GM21381 (cell line): ENCODE measurements at regions not wholly inside any gene's neighbourhood (a gene's known extent, or its start where the extent isn't known, plus 50 kb on each side); places are given as distances from the start of the nearest gene placed in this dataset.
A peak's percentile ranks its signal among the peaks of the same experiment; 100 is the strongest.
"Not testable (repeated sequence)": the region's sequence is repeated elsewhere in the genome, so short reads cannot be mapped to it uniquely, and the experiment has no call there.

Source experiments
- ATAC-seq: cut with Tn5 transposase; IDR thresholded peaks from one replicate; pipeline ENCODE4 v1.9.1; 2021; ENCODE audit warnings: mild to moderate bottlenecking, moderate library complexity; ENCODE audit not compliant: unreplicated experiment

DNA sequence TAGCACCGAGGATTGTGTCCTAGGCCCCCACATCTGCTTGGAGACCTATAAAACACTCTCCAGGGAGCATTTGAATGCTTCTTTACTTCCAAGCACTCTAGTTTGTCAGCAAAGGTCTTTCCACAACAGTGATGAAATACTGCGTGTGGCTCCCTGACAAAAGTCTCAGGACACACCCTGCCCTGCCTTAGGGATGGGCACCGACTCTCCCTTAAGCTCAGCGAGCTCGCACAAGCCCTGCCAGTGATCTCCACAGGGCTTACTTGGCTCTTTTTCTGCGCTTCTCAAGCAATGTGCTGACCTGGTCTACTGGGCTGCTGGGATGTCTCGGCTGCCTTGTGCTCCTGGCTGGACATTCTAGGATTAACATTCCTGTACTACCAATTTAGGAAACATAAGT is 84.3 kb upstream of the MPP7 start:
- ATAC-seq = no peak

DNA sequence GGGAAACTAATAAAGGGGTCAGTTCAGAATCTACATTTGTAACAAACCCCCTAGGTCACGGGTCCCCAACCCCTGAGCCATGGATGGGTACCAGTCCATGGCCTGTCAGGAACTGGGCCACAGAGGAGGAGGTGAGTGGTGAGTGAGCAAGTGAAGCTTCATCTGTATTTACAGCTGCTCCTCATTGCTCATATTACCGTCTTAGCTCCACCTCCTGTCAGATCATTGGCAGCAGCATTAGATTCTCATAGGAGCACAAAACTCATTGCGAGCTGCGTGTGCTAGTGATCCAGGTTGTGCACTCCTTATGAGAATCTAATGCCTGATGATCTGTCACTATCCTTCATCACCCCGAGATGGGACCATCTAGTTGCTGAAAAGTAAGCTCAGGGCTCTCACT is 88.4 kb upstream of the MPP7 start:
- ATAC-seq = no peak

DNA sequence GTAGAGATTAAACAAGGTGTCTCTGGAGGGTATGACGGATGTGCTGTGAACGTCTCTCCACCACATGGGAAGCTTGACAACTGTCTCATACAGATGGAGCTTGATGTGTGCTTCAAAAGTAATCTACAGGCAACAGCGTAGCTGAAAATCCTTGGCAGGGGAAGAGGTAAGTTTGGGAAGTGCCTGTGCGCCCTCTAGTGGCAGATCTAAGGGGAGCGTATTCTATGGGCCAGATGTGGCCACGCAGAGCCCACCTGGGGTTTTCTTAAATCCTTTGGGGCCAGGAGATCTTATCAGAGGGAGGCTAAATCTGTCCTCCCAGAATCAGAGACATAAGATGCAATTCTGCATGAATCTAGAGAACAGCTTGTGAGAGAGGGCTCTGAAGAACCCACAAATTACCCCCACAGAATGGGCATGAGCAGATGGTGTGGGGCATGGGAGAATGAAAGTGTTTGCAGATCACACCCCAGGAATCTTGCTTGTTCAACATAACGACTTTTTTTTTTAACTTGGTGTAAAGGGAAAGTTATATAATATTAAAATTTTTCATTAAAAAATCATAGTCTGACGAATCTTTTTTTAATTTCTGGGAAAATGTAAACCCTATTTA is 91.2 kb upstream of the MPP7 start:
- peak; percentile 86 for ATAC-seq

DNA sequence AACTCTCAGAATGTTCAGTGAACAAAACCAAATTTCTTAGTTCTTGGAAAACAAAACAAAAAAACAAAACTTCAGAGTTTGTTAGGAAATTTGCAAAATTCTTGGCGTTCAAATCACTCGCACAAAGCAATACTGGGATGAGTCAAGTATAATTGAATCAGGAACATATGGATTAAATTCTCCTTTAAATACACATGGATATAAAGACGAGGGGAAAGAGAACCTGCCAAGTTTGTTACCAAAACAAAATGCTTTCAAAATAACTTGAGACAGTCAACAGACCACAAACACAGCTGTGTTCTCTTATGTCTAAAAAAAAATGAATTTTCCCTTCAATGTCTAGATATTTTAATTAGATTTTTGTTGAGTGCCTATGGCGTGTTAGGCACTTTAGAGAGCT is 93.5 kb upstream of the MPP7 start:
- ATAC-seq = no peak

DNA sequence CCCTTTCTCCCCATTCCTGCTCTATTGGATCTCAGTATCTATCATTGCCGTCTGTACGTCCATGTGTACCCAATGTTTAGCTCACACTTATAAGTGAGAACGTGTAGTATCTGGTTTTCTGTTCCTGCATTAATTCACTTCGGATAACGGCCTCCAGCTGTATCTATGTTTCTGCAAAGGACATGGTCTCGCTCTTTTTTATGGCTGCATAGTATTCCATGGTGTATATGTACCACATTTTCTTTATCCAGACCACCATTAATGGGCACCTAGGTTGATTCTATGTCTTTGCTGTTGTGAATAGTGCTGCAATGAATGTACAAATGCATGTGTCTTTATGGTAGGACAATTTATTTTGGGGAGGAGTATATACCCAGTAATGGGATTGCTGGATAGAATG is 94.4 kb upstream of the MPP7 start:
- no peak for ATAC-seq

DNA sequence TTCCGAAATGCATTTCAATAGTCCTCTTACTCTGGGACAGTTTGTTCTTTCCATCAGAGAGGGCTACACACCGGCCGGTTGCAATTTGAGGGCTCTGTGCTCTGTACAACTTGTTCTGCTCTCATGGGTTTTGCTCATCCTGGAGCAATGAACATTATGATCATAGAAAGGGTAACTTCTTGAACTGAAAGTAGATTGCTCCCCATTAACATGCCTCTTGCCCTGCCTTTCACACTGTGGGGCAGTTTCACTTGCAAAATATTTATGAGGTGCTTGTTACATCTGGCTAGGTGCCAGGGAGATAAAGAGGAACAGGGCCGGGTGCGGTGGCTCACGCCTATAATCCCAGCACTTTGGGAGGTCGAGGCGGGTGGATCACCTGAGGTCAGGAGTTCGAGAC is 97.3 kb upstream of the MPP7 start:
- no peak for ATAC-seq

DNA sequence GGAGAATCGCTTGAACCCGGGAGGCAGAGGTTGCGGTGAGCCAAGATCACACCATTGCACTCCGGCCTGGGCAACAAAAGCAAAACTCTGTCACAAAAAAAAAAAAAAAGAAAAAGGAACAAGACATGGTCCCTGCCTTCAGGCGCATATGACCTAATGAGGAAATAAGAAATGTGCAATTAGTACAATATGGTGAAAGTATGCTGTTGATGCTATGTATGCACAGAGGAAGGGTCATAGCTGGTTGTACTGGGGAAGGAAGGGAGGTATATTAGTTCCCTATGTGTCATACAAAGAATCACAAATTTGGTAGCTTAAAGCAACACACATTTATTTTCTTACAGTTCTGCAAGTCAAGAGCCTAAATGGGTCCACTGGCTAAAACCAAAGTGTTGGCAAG is 97.8 kb upstream of the MPP7 start:
- no peak for ATAC-seq

DNA sequence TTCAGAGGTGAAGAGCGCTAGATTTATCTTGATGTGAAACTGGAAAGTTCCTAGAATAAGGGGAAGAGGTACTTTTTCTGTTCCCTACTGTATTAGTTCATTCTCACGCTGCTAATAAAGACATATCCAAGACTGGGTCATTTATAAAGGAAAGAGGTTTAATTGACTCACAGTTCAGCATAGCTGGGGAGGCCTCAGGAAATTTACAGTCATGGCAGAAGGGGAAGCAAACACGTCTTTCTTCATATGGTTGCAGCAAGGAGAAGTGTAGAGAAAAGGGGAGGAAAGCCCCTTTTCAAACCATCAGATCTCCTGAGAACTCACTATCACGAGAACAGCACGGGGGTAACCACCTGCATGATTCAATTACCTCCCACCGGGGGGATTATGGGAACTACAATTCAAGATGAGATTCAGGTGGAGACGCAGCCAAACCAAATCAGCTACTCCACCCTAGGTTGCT is 99.8 kb upstream of the MPP7 start:
- not testable (repeated sequence) for ATAC-seq

DNA sequence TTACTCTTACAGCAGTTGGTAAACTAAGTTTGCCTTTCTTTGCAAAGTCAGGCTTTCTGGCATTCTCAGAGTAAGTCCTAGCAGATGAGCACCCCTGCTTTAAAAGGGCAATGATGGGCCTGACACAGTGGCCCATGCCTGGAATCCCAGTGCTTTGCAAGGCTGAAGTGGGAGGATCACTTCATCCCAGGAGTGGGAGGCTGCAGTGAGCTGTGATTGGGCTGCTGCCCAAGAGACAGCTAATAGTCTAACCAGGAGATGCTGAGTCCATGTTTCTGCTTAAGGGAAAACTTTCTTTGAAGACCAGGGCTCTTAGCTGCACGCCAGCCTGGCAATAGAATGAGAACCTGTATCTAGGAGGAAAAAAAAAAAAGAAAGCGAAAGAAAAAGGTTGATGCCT is 100.2 kb upstream of the MPP7 start:
- ATAC-seq = no peak

DNA sequence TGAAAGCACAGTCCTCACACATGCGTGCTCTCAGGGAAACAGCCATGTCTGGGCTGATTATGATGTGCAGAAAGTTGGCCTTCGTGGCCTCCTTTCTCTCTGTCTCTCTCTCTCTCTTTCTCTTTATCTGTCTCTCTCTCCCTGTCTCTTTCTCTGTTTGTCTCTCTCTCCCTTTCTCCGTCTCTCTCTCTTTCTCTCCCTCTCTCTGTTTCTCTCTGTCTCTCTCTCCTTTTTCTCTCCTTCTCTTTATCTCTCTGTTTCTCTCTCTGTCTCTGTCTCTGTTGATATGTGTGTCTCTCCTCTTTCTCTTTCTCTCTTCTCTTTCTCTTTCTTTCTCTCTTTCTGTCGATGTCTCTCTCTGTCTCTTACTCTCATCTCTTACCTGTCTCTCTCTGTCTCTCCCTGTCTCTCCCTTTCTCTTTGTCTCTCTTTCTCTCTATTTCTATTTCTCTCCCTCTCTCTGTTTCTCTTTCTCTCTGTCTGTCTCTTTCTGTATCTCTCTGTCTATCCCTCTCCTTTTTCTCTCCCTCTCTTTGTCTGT is 105.4 kb upstream of the MPP7 start:
- no peak for ATAC-seq

DNA sequence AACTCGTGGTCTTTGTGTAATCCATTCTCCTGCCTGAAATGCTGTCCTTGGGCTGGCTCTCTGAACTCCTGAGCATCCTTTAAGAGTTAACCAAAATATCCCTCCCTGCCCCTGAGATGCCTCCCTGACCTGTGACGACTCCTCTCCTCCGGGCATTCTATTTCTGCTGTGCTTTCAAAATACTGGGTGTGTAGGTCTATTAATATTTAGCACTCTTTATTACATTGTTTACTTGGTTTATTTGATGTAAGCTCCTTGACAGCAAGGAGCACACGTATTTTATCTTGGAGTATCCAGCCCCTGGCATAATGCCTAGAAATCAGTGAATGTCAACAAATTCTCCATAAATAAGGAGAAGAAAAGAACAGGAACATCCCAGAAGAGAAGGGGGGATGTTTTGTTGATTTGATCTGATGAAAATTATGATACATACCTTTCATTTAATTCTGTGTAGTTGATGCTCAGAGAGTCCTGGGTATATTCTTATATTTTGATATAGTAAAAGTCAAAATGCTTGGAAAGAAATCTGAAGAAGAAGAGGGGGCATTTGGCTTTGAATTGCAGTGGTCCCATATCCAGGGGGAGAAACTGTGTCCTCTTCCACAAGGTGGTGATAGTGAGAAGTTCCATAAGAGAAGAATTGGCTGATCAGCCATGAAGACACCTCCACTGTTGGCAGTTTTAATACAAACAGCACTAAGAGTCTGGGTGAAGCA is 107.7 kb upstream of the MPP7 start:
- no peak for ATAC-seq

DNA sequence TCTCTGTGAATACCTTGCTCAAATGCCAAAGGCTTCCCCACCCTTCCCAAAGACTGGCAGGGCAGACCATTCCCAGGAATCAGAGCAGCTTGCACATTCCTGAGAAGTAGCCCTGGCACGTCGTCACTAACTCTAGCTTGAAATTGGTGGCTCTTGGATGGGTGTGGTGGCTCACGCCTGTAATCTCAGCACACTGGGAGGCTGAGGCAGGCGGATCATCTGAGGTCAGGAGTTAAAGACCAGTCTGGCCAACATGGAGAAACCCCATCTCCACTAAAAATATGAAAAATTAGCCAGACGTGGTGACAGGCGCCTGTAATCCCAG is 108.2 kb upstream of the MPP7 start:
- ATAC-seq = no peak

DNA sequence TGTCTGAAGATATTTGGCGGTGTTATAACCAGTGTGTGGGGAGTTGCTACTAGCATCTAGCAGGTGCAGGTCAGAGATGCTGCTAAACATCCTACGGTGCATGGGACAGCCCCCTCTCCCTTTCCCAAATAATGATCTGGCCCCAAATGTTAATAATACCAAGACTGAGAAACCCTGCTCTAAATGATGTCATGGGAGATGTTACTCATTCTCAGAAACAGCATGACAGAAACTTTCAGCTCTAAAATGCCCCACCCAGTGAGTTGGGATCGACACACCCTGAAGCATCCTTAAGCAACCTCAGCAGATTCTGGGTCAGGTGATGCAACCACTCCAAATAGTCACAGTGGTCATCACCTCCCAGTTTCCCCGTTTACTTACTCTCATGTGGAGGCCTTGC is 108.8 kb upstream of the MPP7 start:
- no peak for ATAC-seq

DNA sequence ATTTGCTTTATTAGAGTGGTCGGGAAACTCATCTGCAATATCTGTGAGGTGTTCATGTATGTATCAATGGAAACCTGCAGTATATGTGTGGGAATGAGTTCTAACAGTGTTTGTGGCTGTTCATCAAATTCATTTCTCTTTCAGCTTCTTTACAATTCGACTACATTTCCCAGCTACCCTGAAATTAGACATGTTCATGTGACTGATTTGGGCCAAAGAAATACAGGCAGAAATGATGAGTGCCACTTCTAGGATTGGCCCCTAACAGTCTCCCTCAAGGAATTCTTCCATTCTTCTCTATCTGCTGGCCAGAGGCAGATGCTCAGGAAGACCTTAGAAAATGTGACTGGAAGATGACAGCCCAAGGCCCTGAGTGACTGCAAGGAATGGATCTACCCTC is 114.8 kb upstream of the WAC start:
- no peak for ATAC-seq

DNA sequence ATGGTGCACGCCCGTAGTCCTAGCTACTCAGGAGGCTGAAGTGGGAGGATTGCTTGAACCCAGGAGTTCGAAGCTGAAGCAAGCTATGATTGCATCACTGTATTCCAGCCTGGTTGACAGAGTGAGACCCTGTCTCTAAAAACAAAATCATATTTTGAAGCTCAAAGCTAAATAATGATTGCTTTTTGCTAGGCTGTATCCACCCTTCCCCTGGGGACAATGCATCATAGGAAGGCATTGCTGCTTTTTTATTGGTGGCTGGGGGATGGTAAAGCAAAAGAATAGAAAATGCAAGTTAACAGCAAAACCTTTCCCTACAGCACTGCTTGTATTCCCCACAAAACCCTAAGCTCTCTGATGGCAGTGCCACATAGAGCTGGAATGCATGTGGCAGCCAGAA is 107.5 kb upstream of the WAC start:
- ATAC-seq = no peak

DNA sequence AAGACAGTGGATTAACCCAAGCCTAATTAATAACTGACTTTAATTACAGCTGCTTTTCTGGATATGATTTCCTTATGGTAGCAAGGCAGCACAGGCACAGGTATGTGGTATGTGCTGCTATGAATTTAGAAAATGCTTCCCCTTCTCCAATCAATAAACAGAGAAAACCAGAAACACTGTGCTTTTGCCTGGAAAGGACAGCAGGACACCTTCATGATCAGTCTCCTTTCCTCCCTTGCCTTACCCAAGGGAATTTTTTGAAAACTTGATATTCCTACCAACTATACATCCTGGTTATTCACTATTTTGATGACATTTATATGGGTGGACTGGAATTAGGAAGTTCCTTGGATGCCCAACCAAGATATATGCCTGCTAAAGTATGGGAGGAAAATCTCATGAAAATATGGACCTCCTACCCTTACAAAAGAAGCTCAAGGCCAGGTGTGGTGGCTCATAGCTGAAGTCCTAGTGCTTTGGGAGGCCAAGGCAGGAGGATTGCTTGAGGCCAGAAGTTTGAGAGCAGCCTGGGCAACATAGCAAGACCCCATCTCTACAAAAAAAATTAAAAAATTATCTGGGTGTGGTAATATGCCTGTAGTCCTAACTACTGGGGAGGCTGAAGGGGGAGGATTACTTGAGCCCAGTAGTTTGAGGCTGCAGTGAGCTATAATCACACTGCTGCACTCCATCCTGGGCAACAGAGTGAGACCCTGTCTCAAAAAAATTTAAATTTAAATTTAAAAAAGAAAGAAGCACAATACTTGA is 106.3 kb upstream of the WAC start:
- ATAC-seq = no peak

DNA sequence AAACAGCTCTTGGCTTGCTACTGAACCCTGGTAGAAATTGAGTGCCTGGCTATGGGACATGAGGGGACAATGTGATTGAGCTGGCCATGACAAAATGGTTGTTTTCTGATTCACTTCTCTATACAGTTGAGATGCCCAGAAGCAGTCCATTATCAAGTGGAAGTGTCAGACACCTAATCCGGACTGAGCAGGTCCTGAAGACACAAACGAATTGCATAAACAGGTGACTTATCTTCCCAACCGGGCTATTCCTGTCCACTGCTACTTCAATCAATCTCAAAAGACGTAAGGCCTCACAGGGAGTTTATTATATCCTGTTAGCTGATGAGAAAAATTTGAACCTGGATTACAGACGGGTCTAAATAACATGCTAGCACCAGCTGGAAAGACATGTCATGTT is 105.5 kb upstream of the WAC start:
- no peak for ATAC-seq

DNA sequence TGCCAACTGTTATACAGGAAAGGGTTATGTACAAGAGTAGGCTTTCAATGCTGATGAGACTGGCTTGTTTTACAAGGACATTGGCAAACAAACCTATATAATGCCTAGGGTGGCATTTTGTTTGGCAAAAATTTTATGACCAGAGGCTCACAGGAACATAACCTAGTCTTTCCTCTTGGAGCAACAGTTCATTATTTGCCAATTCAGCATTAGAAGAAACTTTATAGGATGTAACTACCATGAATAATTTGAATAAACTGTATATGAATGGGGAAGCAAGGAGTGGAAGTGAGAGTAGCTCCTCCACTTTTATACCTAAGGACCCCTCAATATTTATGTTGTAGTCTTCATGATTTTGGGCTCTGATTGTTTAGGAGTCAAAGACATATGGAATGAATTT is 103.9 kb upstream of the WAC start:
- ATAC-seq = no peak

DNA sequence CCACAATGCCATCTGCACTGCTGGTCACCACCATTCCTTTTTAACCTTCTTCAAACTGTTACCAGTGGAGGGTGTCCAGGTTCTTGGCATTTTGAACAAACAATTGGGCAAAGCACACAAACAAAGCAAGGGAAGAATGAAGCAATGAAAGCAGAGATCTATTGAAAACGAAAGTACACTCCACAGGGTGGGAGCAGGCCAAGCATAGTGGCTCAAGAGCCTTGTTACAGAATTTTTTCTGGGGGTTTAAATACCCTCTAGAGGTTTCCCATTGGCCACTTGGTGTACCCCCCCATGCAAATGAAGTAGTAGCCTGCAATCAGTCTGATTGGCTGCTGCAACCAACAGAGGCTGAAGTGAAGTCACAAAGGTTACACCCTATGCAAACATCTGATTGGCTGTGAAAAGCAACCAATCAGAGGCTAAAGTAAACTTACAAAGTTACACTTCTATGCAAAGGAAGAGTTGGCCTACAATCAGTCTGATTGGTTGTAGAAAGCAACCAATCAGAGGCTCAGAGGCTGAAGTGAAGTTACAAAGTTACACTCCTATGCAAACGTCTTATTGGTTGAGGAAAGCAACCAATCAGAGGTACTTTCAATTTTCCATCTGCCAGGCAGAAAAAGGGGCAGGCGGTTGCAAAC is 103.2 kb upstream of the WAC start:
- no peak for ATAC-seq

DNA sequence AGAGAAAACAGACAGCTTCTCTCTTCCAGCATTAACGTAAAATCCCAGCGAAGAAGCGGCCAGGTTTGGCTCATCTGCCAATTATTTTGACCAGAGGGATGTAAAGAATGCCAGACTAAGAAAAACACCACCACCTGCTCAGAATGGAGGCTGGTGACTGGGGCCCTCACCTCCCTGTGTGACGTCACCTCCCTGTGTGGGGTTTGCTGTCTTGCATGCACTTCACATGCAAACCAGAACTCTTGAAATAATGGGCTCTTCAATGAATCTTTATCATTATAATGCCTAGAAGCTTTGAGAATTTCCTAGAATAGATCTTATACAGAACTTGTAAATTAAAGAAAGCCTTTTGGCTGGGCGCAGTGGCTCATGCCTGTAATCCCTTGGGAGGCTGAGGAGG is 101.8 kb upstream of the WAC start:
- ATAC-seq = no peak

DNA sequence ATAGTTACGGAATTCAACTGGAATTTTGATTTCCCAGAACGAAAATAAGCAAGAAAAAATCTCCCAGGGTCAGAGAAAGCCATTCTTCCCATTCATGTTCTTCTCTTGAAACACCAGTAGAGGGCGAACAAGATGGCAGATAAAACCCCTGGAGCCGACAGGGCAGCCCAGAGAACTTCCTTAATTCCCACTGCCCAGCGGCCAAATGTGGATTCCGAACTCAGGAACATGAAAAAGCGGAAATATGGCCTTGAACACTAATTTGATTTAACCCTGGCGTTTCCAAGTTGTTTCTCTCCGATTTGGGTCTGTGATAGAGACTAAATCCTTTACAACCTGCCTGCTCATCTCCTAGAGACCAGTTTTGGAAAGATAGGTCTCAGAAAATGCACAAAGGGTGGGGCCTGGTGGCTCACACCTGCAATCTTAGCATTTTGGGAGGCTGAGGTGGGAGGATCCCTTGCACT is 100.7 kb upstream of the WAC start:
- ATAC-seq = peak; percentile 75
